KBM-7 (cell line): ENCODE measurements at regions not wholly inside any gene's neighbourhood (a gene's known extent, or its start where the extent isn't known, plus 50 kb on each side); places are given as distances from the start of the nearest gene placed in this dataset.
"Not testable (repeated sequence)": the region's sequence is repeated elsewhere in the genome, so short reads cannot be mapped to it uniquely, and the experiment has no call there.

Experiments used
- DNase-seq: peaks from one replicate; pipeline ENCODE4 v3.0.0-alpha.2; 2015
- in situ Hi-C: fragments of 300-500 bp; cut with MboI; formaldehyde crosslinking; loops from 2 replicates; pipeline ENCODE4 v1.14.3; 2020; ENCODE audit warnings: low sequenced_read_pairs, low pct_unique_long_range_greater_than_20kb, mixed read lengths

DNA sequence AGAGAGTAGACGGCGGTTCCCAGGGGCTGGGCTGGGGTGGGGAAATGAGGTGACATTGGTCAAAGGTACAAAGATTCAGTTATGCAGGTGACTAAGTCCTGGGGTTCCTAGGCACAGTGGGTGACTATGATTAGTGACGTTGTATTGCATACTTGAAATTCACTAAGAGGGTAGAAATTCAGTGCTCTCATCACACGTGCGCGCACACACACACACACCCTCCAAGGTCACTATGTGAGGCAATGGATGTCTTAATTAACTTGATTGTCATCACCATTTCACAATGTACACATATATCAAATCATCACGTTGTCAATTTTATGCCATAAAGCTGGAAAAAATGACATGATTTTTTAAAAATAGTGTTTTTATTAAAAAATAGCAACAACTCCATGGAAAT lies 92.9 kb upstream of the ALKAL2 start:
- in situ Hi-C loops: no loop called here
- DNase-seq: no peak

DNA sequence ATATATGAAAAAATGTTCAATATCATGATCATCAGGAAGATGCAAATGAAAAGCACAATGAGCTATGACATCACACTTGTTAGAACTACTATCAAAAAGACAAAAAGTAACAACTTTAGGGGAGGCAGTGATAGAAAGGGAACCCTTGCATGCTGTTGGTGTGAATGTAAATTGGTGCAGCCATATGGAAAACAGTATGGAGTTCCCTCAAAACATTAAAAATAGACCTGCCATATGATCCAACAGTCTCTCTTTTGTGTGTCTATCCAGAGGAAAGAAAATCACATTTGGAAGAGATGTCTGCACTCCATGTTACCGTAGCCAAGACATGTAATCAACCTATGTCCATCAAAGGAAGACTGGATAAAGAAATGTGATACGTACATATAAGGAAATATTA lies 92.3 kb upstream of the ALKAL2 start:
- no peak for DNase-seq

DNA sequence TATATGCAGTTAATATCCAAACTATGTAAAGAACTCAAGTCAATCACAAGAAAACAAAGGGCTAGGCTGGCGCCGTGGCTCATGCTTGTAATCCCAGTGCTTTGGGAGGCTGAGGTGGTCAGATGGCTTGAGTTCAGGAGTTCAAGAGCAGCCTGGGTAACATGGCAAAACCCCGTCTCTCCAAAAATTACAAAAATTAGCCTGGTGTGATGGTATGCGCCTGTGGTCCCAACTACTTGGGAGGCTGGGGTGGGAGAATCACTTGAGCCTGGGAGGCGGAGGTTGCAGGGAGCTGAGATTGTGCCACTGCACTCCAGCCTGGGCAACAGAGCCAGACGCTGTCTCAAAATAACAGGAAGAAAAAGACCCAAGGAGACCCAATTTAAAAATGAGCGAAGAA lies 91.9 kb upstream of the ALKAL2 start:
- no peak for DNase-seq
- in situ Hi-C loops: no loop called here

More for the DNA sequence above, 92.3 kb upstream of the ALKAL2 start:
- in situ Hi-C loops: no loop called here

DNA sequence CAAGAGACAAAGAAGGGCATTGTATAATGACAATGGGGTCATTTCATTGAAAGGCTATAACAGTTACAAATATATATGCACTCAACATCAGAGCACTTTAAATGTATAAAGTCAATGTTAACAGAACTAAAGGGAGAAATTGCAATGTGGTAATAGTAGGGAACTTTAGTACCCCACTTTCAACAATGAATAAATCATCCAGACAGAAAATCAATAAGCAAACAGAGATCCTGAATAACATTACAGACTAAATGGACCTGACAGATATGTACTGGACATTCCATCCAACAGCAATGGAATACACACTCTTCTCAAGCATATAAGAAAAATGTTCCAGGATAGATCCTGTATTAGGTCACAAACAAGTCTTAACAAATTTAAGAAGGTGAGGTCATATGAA lies 90.5 kb upstream of the ALKAL2 start:
- in situ Hi-C loops: no loop called here
- DNase-seq: no peak

DNA sequence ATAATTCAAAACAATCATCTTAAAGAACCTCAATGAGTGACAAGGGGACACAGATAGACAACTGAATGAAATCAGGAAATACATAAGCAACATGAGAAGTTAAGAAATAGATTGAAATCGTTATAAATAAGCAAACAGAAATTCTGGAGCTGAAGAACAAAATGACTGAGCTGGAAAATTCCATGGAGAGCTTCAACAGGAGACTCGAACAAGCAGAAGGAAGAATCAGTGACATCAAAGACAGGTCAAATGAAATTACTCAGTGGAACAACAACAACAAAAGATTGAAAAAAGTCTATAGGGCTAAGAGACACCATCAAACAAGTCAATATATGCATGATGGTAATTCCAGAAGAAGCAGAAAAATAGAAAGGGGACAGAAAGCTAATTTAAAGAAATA lies 89.5 kb upstream of the ALKAL2 start:
- in situ Hi-C loops: no loop called here
- no peak for DNase-seq

DNA sequence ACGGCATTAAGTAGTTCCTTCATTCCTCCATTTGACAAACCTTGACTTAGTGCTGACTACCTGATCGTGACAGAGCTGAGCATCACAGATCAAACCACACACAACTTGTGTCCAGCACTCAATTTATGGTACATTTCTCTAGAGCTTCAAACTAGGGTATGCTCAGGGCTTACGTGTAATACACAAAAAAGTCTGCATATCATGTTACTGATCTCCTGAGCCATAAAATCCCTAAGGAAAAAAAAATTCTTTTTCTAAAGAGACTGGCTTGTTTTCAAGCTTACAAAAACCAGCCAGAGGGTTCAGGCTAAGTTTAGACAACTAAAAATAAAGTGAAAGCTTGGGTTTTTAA lies 88.0 kb upstream of the ALKAL2 start:
- in situ Hi-C loops: no loop called here
- DNase-seq: no peak

DNA sequence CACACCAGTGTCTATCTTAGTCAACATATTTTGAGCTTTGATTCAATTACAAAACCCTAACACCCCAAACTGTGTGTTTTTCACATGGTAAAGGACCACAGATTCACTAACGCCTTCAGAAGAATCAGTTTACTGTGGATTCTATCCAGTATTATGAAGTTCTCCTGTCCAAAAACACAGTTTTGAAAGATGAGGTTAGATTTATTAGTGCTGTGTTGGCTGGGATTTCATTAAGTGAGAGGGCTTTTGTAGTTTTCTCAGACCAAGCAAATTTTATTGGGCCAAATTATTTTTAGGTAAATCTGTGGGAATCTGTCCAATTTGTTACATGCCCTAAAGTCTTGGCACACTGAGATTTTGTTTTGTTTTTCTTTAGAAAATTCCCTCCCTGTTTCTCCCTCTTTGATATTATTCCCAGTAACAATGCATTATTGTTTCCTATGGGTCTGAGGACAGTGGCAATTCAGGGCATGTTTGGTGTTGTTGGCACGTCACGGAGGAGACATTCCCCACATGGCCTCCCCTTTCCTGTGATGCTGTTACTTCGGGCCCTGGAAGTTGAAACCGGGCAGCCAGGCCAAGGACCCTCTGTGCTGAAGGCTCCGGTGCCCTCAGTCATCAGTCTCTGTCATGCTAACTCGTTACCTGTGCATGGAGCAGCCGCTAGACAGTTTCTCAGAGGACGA lies 87.5 kb upstream of the ALKAL2 start:
- no peak for DNase-seq
- in situ Hi-C loops: no loop called here

DNA sequence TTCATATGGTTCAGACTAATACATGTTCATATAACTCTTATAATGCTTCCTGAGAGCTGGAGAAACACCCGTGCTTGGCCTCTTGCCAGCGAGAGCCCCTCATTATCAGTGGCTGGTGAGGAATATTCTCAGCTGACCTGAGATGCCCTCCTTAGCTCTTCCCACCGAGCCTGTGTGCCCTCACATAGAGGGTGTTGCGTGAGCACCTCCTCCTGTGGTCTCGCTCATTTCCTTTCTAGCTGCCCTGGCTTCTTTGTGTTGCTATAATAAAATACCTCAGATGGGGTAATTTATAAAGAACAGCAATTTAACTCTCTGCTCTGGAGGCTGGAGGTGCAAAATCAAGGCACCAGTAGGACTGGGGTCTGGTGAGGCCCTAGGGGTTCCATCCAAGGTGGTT lies 80.5 kb upstream of the ALKAL2 start:
- in situ Hi-C loops: no loop called here
- peak; percentile 28 for DNase-seq

DNA sequence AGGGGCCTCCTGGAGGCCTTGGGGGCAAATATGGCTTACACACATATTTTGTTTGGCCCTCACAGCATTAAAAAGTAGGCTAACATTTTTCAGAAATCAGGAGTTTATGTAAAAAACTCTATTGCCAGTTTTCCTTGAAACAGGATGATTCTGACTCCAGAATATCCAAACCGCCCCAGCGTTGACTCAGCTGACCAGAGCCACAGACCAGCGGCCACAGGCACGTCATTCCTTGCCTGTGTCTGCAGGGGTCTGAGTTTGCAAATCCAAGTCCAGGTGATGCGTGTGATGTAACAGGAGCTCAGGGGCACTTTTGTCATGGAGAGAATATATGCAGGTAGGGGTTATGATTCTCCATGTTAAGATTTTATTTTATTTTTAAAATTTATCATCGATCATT lies 79.4 kb upstream of the ALKAL2 start:
- DNase-seq: no peak
- in situ Hi-C loops: no loop called here

DNA sequence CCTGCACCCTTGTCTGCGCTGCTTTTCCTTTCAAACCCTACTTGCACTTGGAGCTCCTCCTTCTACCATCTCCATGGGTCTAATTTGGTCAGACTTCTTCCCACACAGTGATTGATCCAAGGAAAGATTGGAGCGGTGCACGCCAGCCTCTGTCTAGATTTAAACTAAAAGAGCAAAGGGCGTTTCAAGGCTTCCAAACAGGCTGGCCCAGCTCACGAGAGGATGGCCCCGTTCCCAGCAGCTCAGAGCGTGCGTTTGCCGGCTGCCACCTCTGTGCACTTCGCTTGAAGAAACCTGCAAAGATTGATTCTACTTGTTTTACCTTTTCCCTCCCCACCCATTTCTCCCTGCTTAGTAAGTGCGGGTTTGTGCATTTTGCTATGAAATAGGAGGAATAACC lies 78.8 kb upstream of the ALKAL2 start:
- no peak for DNase-seq
- in situ Hi-C loops: no loop called here

DNA sequence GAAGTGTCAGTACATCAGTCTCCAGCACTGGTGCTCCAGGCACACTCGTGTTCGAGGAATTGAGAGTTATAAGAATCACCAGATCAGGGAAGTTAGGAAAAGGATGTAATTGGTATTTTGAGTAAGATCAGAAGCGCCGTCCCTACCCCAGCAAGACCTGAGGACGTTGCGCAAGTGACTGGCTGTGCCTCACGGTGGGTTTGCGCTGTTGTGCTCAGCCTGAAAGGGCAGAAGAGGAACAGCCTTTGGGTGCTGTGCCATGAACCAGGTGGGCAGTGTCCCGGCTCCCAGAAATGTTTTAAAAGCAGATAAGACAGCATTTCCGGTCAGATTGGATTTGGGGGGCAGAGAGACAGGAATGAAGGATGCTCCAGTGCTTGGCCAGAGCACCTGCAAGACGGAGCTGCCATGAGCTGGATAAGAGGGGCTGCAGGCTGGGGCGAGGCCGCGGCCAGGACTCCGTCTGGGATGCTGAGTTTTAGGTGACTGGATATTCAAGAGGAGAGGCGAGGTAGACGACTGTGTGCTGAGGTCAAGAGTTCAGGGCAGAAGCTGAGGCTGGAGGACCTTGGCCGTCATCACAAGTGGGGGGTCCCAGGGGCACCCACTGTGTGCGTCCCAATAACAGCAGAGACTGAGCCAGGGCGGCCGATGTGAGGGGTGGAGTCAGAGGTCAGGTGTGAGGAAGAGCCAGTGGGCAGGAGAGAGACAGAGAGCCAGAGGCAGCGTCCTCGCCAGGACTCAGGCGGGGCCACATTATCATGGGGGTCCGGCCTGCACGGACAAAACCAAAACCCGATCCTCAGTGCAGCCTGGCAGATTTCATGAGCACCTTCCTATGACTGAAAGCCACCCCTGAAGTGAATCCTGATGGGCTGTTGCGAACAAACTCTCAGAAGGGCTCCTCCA lies 77.7 kb upstream of the ALKAL2 start:
- in situ Hi-C loops: no loop called here
- DNase-seq: no peak

DNA sequence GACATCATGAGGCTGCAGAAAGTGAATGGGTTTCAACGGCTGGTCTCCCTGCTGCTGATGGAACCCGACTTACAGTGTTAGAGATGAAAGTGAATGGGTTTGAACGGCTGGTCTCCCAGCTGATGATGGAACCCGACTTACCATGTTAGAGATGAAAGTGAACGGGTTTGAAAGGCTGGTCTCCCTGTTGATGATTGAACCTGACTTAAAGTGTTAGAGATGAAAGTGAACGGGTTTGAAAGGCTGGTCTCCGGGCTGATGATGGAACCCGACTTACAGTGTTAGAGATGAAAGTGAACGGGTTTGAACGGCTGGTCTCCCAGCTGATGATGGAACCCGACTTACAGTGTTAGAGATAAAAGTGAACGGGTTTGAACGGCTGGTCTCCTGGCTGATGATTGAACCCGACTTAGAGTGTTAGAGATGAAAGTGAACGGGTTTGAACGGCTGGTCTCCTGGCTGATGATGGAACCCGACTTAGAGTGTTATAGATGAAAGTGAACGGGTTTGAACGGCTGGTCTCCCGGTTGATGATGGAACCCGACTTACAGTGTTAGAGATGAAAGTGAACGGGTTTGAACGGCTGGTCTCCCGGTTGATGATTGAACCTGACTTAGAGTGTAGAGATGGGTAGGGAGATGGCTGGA lies 76.1 kb upstream of the ALKAL2 start:
- in situ Hi-C loops: no loop called here
- no peak for DNase-seq

DNA sequence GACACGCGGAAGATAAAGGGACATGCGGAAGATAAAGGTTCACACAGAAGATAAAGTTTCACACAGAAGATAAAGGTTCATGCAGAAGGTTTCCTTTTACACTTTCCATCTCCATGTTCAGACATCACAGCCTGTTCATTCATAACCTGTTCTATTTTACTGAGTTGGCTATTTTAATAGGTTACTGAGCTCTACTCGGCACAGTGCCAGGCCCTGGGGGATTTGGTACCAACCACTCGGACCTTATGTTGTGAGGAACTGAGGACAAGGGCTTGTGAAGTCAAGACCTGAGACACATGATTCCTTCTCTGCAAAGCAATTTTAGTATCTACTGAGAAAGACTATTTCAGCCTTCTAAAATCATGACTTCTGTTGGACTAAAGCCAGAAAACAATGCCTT lies 75.0 kb upstream of the ALKAL2 start:
- no peak for DNase-seq
- in situ Hi-C loops: no loop called here

DNA sequence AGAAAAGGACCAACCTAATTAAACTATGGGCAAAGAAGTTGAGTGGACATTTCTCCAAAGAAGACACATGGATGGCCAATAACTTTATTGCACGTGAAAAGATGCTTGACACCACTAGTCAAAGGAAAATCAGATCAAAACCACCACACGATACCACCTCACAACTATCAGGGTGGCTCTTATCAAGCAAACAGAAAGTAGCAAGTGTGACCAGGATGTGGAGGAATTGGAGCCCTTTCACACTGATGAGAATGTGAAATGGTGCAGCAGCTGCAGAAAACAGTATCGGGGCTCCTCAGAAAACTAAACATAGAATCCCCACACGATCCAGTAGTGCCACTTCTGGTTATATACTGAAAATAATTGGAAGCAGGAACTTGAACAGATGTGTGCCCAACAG lies 72.2 kb upstream of the ALKAL2 start:
- DNase-seq: no peak
- in situ Hi-C loops: no loop called here

DNA sequence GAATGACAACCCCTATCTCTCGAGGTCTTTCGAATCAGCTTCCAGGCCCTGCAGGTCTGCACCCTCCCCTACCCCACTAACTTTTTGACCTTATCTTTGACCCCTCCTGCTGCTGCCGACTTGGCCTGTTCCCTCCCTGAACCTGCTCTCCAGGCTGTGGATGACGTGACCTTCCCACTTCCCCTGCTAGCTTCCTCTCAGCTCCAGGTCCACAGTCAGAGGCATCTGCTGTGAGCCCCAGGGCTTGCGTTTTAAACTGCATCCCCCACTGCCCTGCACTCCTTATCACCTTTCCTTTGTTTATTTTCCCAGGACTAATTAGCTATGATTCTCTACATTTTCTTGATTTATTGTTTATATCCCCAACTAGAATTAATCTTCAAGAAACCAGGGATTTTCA lies 71.2 kb upstream of the ALKAL2 start:
- DNase-seq: peak; percentile 15
- in situ Hi-C loops: no loop called here

DNA sequence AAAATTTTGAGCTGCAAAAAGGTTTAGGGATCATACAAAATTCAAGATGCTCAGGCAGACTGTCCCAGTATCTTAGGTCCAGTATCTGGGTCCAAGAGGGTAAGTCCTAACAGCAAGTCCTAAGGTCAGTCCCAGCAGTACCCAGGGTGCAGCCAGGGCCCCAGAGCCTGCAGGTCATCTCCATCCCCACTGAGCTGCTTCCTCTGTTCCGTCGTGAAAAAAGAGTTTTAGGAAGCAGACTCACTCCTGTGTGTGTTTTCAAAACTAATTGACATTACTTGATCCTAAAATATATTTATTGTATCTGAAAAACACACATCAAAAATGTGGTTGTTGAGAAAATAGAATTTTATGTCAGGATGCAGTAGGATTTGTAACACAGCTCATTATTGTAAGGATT lies 69.9 kb upstream of the ALKAL2 start:
- DNase-seq: no peak
- in situ Hi-C loops: no loop called here

DNA sequence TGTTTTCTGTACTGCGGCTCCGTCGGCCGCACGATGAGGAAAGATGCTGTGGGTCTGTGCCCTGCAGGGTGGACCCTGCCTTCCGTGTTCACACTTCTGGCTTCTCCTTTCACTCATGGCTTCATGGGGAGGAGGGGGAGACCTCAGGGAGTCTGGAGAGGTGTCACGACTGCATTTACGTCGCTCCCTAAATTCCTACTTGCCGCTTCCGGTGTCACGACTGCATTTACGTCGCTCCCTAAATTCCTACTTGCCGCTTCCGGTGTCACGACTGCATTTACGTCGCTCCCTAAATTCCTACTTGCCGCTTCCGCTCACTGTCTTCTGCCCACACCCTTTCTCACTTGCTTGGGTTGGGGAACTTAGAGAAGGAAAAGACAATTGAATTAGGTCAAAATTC lies 68.4 kb upstream of the ALKAL2 start:
- DNase-seq, in situ Hi-C loops: not testable (repeated sequence)

DNA sequence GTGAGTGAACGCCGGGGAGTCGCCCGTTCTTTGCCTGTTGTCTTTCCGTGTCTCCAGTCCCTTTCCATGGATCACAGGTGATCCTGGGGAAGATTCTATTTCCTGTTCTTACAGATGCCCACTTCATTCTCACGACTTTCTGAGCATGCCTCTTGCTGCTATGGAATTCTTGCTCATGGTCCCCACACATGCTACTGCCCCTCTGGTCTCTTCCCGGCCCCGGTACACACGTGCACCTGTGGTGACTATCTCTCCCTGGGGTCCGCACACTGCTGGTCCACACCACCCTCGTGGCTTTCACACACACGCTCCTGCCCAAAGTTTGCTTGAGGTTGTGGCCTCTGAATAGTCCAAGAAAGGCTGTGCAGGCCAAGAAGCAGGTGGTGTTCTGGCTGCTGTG lies 67.9 kb upstream of the ALKAL2 start:
- in situ Hi-C loops: no loop called here
- no peak for DNase-seq

DNA sequence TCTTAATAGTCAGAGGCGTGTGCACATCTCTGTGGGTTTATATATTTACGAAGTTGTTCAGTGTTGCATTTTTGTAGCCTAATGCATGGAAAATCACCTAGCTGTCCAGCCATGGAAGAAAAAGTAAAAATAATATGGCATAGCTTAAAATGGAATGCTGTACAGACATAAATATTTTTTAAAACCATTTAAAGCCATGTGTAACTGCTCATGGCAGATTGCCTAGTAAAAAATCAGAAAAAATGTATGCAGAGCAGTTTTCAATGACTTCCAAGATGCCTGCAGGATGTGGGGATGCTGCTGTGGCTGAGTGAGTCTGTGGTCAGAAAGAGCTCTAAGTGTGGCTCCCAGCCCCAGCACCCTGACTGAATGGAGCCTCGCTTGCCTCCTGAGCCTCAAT lies 64.8 kb upstream of the ALKAL2 start:
- in situ Hi-C loops: no loop called here

DNA sequence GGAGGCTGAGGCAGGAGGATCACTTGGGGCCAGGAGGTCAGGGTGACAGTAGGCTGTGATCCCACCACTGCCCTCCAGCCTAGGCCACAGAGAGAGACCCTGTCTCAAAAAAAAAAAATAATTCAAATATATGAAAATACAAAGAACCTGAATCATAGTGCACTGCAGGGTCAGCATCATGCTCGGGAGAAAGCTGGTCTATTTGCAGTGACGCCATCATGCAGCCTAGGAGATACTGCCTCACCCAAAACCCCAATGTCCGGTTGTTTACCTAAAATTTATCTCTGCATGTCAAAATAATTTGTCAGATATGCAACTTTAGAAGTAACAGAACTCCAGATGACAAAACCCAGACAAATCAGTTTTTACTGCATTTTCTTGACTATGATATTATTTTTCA lies 61.5 kb upstream of the ALKAL2 start:
- DNase-seq: no peak
- in situ Hi-C loops: no loop called here

More for the DNA sequence above, 64.8 kb upstream of the ALKAL2 start:
- DNase-seq: no peak
